ENCODE measurements at regions not wholly inside any gene's neighbourhood (a gene's known extent, or its start where the extent isn't known, plus 50 kb on each side); places are given as distances from the start of the nearest gene placed in this dataset.

GRCh38 chr2:226118471-226119429 is 680.9 kb downstream of the IRS1 start:
- no peak for DNase-seq (ENCODE audit: low spot score)
- no peaks in the 10 kb centered on the region for H3K27me3 Mint-ChIP-seq (ENCODE audit: unreplicated experiment)
- no peaks in the 10 kb centered on the region for H3K36me3 Mint-ChIP-seq (ENCODE audit: low read depth, unreplicated experiment)
- no peak for TF ChIP-seq CTCF (IDR thresholded peaks at IDR 0.05; ENCODE audit: unreplicated experiment)
- H3K9me3 Mint-ChIP-seq (ENCODE audit: unreplicated experiment), result no peaks in the 10 kb centered on the region
- peaks cover 7% of the 10 kb centered on the region for H3K4me1 Mint-ChIP-seq (ENCODE audit: unreplicated experiment)
- no peak overlapping the region for H3K27ac Mint-ChIP-seq (ENCODE audit: unreplicated experiment)
- no peak overlapping the region for H3K4me3 Mint-ChIP-seq (ENCODE audit: unreplicated experiment)

GRCh38 chr2:226117510-226118065 is 682.0 kb downstream of the IRS1 start:
- Mint-ChIP-seq H3K4me1 (ENCODE audit: unreplicated experiment) (no peaks in the 10 kb centered on the region), H3K27me3 (ENCODE audit: unreplicated experiment) (no peaks in the 10 kb centered on the region), H3K9me3 (ENCODE audit: unreplicated experiment) (no peaks in the 10 kb centered on the region), H3K4me3 (ENCODE audit: unreplicated experiment) (no peak overlapping the region), H3K27ac (ENCODE audit: unreplicated experiment) (no peak overlapping the region), H3K36me3 (ENCODE audit: low read depth, unreplicated experiment) (no peaks in the 10 kb centered on the region)
- no peak for DNase-seq (ENCODE audit: low spot score)
- TF ChIP-seq CTCF (IDR thresholded peaks at IDR 0.05; ENCODE audit: unreplicated experiment), result no peak

GRCh38 chr2:226116346-226116745 is 683.3 kb downstream of the IRS1 start:
- DNase-seq (ENCODE audit: low spot score), result no peak
- Mint-ChIP-seq H3K4me1 (ENCODE audit: unreplicated experiment) (no peaks in the 10 kb centered on the region), H3K27ac (ENCODE audit: unreplicated experiment) (no peak overlapping the region), H3K4me3 (ENCODE audit: unreplicated experiment) (no peak overlapping the region), H3K27me3 (ENCODE audit: unreplicated experiment) (no peaks in the 10 kb centered on the region), H3K9me3 (ENCODE audit: unreplicated experiment) (no peaks in the 10 kb centered on the region), H3K36me3 (ENCODE audit: low read depth, unreplicated experiment) (no peaks in the 10 kb centered on the region)
- no peak for TF ChIP-seq CTCF (IDR thresholded peaks at IDR 0.05; ENCODE audit: unreplicated experiment)

GRCh38 chr2:226115832-226116200 is 683.8 kb downstream of the IRS1 start:
- Mint-ChIP-seq H3K36me3 (ENCODE audit: low read depth, unreplicated experiment) (no peaks in the 10 kb centered on the region), H3K4me1 (ENCODE audit: unreplicated experiment) (no peaks in the 10 kb centered on the region), H3K27ac (ENCODE audit: unreplicated experiment) (no peak overlapping the region), H3K9me3 (ENCODE audit: unreplicated experiment) (no peaks in the 10 kb centered on the region), H3K27me3 (ENCODE audit: unreplicated experiment) (no peaks in the 10 kb centered on the region), H3K4me3 (ENCODE audit: unreplicated experiment) (no peak overlapping the region)
- DNase-seq (ENCODE audit: low spot score), result no peak
- TF ChIP-seq CTCF (IDR thresholded peaks at IDR 0.05; ENCODE audit: unreplicated experiment), result no peak

All from endothelial cell (in vitro differentiated cells).